Glutamatergic neuron (in vitro differentiated cells): ENCODE measurements at regions not wholly inside any gene's neighbourhood (a gene's known extent, or its start where the extent isn't known, plus 50 kb on each side); places are given as distances from the start of the nearest gene placed in this dataset.
"Not testable (repeated sequence)": the region's sequence is repeated elsewhere in the genome, so short reads cannot be mapped to it uniquely, and the experiment has no call there.

ENCODE experiments used
- DNase-seq: peaks from one replicate; pipeline ENCODE4 v3.0.0; 2022
- H3K27ac Mint-ChIP-seq: one replicate; pipeline ENCODE4 v1.8.0; 2020; ENCODE audit warnings: mild to moderate bottlenecking, mixed read lengths, inconsistent platforms; ENCODE audit not compliant: unreplicated experiment
- H3K27me3 Mint-ChIP-seq: one replicate; pipeline ENCODE4 v1.8.0; 2020; ENCODE audit warnings: mild to moderate bottlenecking, moderate library complexity, mixed read lengths, inconsistent platforms; ENCODE audit not compliant: unreplicated experiment
- H3K36me3 Mint-ChIP-seq: one replicate; pipeline ENCODE4 v1.8.0; 2020; ENCODE audit warnings: mild to moderate bottlenecking, mixed read lengths, inconsistent platforms; ENCODE audit not compliant: unreplicated experiment
- H3K4me1 Mint-ChIP-seq: one replicate; pipeline ENCODE4 v1.8.0; 2020; ENCODE audit warnings: mild to moderate bottlenecking, low read depth, mixed read lengths, inconsistent platforms; ENCODE audit not compliant: unreplicated experiment
- H3K4me3 Mint-ChIP-seq: one replicate; pipeline ENCODE4 v1.8.0; 2020; ENCODE audit warnings: mild to moderate bottlenecking, mixed read lengths, inconsistent platforms; ENCODE audit not compliant: unreplicated experiment
- H3K9me3 Mint-ChIP-seq: one replicate; pipeline ENCODE4 v1.8.0; 2020; ENCODE audit warnings: mild to moderate bottlenecking, moderate library complexity, mixed read lengths, inconsistent platforms; ENCODE audit not compliant: unreplicated experiment
- TF ChIP-seq, protein P1 (sequence below): fragments of 200-600 bp; sonication (generic); IDR thresholded peaks from one replicate; pipeline ENCODE4 v1.5.0; 2021; ENCODE audit not compliant: partially characterized antibody, unreplicated experiment

DNA sequence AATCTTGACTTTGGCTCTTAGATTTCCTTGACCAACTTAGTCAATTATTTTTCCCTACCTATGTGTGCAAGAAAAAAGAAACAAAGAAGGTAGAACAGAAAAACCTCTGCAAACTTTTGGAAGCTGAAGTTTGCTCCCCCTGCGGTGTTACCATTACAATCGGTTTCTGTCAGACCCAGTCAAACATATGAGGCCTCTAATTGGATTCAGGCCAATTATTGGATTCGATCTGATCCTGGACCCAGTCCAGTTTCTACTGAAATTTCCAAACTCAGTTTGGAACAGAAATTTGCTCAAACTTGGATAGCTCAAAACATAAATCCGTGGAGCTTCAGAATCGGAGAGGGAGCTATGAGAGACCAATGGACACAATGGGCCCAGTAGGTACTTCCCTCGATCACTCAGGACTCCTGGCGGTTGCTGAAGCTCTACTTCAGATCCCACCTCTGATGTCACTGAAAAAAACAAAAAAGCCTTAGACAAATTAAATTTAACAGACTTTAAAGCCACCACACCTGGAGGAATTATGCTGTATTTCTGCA lies 523.9 kb downstream of the DMRTA1 start:
- Mint-ChIP-seq H3K36me3 (no peaks in the 10 kb centered on the region), H3K4me3 (no peak overlapping the region), H3K9me3 (no peaks in the 10 kb centered on the region), H3K4me1 (peaks cover 5% of the 10 kb centered on the region), H3K27ac (no peak overlapping the region), H3K27me3 (no peaks in the 10 kb centered on the region)
- TF ChIP-seq, protein P1, sequence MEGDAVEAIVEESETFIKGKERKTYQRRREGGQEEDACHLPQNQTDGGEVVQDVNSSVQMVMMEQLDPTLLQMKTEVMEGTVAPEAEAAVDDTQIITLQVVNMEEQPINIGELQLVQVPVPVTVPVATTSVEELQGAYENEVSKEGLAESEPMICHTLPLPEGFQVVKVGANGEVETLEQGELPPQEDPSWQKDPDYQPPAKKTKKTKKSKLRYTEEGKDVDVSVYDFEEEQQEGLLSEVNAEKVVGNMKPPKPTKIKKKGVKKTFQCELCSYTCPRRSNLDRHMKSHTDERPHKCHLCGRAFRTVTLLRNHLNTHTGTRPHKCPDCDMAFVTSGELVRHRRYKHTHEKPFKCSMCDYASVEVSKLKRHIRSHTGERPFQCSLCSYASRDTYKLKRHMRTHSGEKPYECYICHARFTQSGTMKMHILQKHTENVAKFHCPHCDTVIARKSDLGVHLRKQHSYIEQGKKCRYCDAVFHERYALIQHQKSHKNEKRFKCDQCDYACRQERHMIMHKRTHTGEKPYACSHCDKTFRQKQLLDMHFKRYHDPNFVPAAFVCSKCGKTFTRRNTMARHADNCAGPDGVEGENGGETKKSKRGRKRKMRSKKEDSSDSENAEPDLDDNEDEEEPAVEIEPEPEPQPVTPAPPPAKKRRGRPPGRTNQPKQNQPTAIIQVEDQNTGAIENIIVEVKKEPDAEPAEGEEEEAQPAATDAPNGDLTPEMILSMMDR, result no peak
- DNase-seq, result no peak

DNA sequence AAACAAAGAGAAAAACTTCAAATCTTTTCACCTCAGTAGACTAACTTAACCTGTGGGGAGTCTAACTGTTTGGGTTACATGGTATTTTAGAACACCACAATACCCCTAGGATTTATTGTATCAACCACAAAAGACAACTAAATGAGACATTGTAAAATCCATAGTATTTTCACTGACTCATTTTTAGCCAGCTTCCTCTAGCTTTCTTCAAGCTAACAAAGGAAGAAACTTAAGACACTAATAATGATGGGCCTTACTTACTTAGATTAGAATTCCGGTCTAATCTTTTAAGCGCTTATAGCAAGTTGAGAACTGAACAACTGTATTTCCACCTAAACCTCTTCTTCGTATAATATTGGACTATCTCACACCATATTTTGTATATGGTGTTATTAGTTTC lies 529.3 kb downstream of the DMRTA1 start:
- Mint-ChIP-seq H3K27ac (no peak overlapping the region), H3K9me3 (no peaks in the 10 kb centered on the region), H3K36me3 (no peaks in the 10 kb centered on the region), H3K27me3 (no peaks in the 10 kb centered on the region), H3K4me3 (no peak overlapping the region), H3K4me1 (peaks cover 5% of the 10 kb centered on the region)
- TF ChIP-seq, protein P1, result no peak
- DNase-seq, result no peak

- Mint-ChIP-seq H3K4me3 (no peak overlapping the region), H3K4me1 (peaks cover 5% of the 10 kb centered on the region), H3K27me3 (no peaks in the 10 kb centered on the region), H3K27ac (no peak overlapping the region), H3K9me3 (no peaks in the 10 kb centered on the region), H3K36me3 (no peaks in the 10 kb centered on the region)
- DNase-seq, result no peak
- TF ChIP-seq, protein P1, result no peak
These were observed 529.8 kb downstream of the DMRTA1 start for GRCh38 chr9:22976454-22976853.

DNA sequence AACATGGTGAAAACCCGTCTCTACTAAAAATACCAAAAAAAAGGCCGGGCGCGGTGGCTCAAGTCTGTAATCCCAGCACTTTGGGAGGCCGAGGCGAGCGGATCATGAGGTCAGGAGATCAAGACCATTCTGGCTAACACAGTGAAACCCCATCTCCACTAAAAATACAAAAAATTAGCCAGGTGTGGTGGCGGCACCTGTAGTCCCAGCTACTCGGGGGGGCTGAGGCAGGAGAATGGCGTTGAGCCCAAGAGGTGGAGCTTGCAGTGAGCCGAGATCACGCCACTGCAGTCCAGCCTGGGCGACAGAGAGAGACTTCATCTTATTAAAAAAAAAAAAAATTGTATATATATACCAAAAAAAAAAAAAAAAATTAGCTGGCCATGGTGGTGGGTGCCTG lies 533.8 kb downstream of the DMRTA1 start:
- DNase-seq, H3K27me3 Mint-ChIP-seq, H3K27ac Mint-ChIP-seq, H3K4me3 Mint-ChIP-seq, H3K36me3 Mint-ChIP-seq, H3K9me3 Mint-ChIP-seq, H3K4me1 Mint-ChIP-seq: not testable (repeated sequence)

DNA sequence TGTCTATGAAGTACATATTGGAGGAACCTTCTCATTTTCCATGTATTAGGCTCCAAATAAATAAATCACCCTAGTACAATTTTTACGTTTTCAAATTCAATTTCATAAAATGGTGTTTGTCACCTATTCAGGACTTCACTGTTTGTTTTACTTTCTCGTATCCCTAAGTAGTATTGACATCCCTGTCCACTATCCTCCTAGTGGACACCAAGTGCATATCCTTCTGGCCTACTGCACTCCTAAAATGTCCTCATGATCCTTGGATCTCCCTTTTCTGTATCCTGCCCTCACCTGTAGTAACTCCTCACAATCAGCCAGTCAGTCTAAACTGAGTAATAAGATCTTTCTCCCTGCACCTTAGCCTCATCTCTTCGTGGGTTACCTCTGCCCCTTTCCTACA lies 539.9 kb downstream of the DMRTA1 start:
- H3K4me1 Mint-ChIP-seq, result no peaks in the 10 kb centered on the region
- no peaks in the 10 kb centered on the region for H3K36me3 Mint-ChIP-seq
- H3K27me3 Mint-ChIP-seq, result no peaks in the 10 kb centered on the region
- peaks cover 2% of the 10 kb centered on the region for H3K9me3 Mint-ChIP-seq
- H3K4me3 Mint-ChIP-seq, result no peak overlapping the region
- no peak overlapping the region for H3K27ac Mint-ChIP-seq
- DNase-seq, result no peak
- TF ChIP-seq, protein P1, result peak; percentile 34

DNA sequence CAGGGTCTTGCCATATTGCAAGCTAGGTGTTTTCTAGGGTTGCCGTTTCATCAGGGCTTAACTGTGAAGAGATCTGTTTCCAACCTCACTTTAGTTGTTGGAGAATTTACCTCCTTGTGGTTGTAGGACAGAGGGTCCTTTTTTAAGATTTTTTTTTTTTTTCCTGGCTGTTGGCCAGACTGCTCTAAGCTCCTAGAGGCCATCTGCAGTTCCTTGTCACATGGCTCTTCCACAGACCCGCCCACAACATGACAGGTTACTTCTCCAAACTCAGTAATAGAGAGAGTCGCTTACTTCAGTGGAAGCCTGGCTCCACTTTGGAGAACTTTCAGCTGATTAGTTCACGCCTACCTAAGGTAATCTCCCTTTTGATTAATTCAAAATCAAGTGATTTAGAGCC lies 543.7 kb downstream of the DMRTA1 start:
- DNase-seq, result no peak
- peaks cover 2% of the 10 kb centered on the region for H3K9me3 Mint-ChIP-seq
- H3K27me3 Mint-ChIP-seq, result no peaks in the 10 kb centered on the region
- no peaks in the 10 kb centered on the region for H3K4me1 Mint-ChIP-seq
- no peaks in the 10 kb centered on the region for H3K36me3 Mint-ChIP-seq
- H3K4me3 Mint-ChIP-seq, result no peak overlapping the region
- no peak overlapping the region for H3K27ac Mint-ChIP-seq
- TF ChIP-seq, protein P1, result no peak
